PC-9 (cell line): ENCODE measurements at regions not wholly inside any gene's neighbourhood (a gene's known extent, or its start where the extent isn't known, plus 50 kb on each side); places are given as distances from the start of the nearest gene placed in this dataset.

Experiments used
- BruUV-seq: library from RNA; stranded (reverse); fragments of 400-500 nt; replicated peaks from 2 replicates; lab custom pipeline; 2021; lab: Mats Ljungman, UMichigan
- CTCF ChIA-PET: fragments of 300-600 bp; sonication (Branson Sonifier 250); formaldehyde crosslinking; loops from one replicate; lab custom pipeline; 2022; ENCODE audit warnings: antibody characterized with exemption; lab: Charles Lee
- POLR2A ChIA-PET: fragments of 300-600 bp; sonication (Branson Sonifier 250); formaldehyde crosslinking; loops from one replicate; lab custom pipeline; 2022; ENCODE audit warnings: antibody characterized with exemption; ENCODE audit not compliant: unreplicated experiment; lab: Charles Lee
- DNase-seq, 2 experiments: peaks; one replicate each; pipeline versions ENCODE4 v3.0.0 to v3.0.0-alpha.2; 2015 to 2022; ENCODE audit warnings: mixed read lengths in 1 of 2
- H2AFZ ChIP-seq: fragments of 200-600 bp; sonication (generic); 2 replicates; pipeline ENCODE4 v1.8.1; 2017; ENCODE audit warnings: antibody characterized with exemption
- H3F3A ChIP-seq: fragments of 200-600 bp; sonication (generic); 2 replicates; pipeline ENCODE4 v1.8.1; 2017; ENCODE audit warnings: antibody characterized with exemption, mild to moderate bottlenecking, low read depth; ENCODE audit not compliant: insufficient read depth
- H3K27ac ChIP-seq: fragments of 200-600 bp; sonication (generic); 2 replicates; pipeline ENCODE4 v1.6.1; 2016; ENCODE audit warnings: mixed run types
- H3K27me3 ChIP-seq: fragments of 200-600 bp; sonication (generic); 2 replicates; pipeline ENCODE4 v1.6.1; 2016; ENCODE audit warnings: low read depth, mixed run types; ENCODE audit not compliant: insufficient read depth
- H3K36me3 ChIP-seq: fragments of 200-600 bp; sonication (generic); 2 replicates; pipeline ENCODE4 v1.6.1; 2016; ENCODE audit warnings: low read depth, mixed run types
- H3K4me1 ChIP-seq: fragments of 200-600 bp; sonication (generic); replicated peaks from 2 replicates; pipeline ENCODE4 v1.6.1; 2016; ENCODE audit warnings: mixed run types; ENCODE audit not compliant: insufficient read depth
- H3K4me2 ChIP-seq: fragments of 200-600 bp; sonication (generic); 2 replicates; pipeline ENCODE4 v1.6.1; 2017; ENCODE audit warnings: mixed run types
- H3K4me3 ChIP-seq: fragments of 200-600 bp; sonication (generic); 2 replicates; pipeline ENCODE4 v1.6.1; 2016; ENCODE audit warnings: mixed run types
- H3K79me2 ChIP-seq: fragments of 200-600 bp; sonication (generic); 2 replicates; pipeline ENCODE4 v1.6.1; 2017; ENCODE audit warnings: low read depth, mixed run types
- H3K9me2 ChIP-seq: fragments of 200-600 bp; sonication (generic); 2 replicates; pipeline ENCODE4 v1.8.1; 2017; ENCODE audit warnings: mild to moderate bottlenecking; ENCODE audit not compliant: insufficient read depth
- H3K9me3 ChIP-seq: fragments of 200-600 bp; sonication (generic); 2 replicates; pipeline ENCODE4 v1.8.1; 2016; ENCODE audit warnings: low read depth; ENCODE audit not compliant: insufficient read depth
- H4K20me1 ChIP-seq: fragments of 200-600 bp; sonication (generic); 2 replicates; pipeline ENCODE4 v1.8.1; 2017; ENCODE audit not compliant: insufficient read depth
- EZH2 ChIP-seq: fragments of 200-600 bp; sonication (generic); IDR thresholded peaks from 2 replicates; pipeline ENCODE4 v1.8.0; 2017; ENCODE audit warnings: antibody characterized with exemption, low read depth
- intact Hi-C: fragments of 100-400 bp; cut with micrococcal nuclease; formaldehyde crosslinking; loops from one replicate; pipeline ENCODE4 v1.10.0; 2022; ENCODE audit not compliant: unreplicated experiment
- TF ChIP-seq, protein P1 (sequence below): fragments of 200-600 bp; sonication (generic); conservative IDR thresholded peaks from 2 replicates; pipeline ENCODE4 v1.6.1; 2017; ENCODE audit warnings: mixed run types, antibody characterized with exemption, mild to moderate bottlenecking, moderate library complexity

DNA sequence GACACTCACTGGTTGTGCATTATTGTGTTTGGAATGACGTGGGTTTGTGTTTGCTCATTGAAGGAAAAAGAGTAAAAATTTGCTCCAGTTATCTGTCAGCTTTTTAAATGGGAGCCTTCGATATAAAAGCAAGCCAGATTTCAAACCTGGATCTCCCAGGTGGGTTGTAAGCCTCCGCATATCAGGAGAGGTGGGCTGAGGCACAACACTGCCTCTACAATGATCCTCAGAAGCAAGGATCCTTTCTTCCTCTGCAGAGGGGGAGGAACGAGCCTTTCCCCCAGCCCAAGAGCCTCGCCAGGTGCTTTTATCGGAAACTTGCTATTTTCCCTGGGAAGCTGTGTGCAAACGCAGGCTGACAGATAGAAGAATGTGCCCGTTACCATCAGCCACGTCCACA is 331.0 kb upstream of the MGMT start:
- H3K4me1 ChIP-seq = no peaks in the 10 kb centered on the region
- no peaks in the 10 kb centered on the region for H4K20me1 ChIP-seq
- no TSS peak for BruUV-seq
- no peaks in the 10 kb centered on the region for H3F3A ChIP-seq
- no peaks in the 10 kb centered on the region for H3K9me3 ChIP-seq
- POLR2A ChIA-PET = no interaction called here
- no peaks in the 10 kb centered on the region for H3K79me2 ChIP-seq
- H3K9me2 ChIP-seq = no peaks in the 10 kb centered on the region
- no peak overlapping the region for H3K27ac ChIP-seq
- CTCF ChIA-PET = no interaction called here
- H3K4me2 ChIP-seq = no peak overlapping the region
- no peaks in the 10 kb centered on the region for H3K36me3 ChIP-seq
- H3K4me3 ChIP-seq = no peak overlapping the region
- no peak for DNase-seq
- no peak overlapping the region for H2AFZ ChIP-seq
- intact Hi-C loops = no loop called here
- TF ChIP-seq EZH2 = no peak
- TF ChIP-seq, protein P1, sequence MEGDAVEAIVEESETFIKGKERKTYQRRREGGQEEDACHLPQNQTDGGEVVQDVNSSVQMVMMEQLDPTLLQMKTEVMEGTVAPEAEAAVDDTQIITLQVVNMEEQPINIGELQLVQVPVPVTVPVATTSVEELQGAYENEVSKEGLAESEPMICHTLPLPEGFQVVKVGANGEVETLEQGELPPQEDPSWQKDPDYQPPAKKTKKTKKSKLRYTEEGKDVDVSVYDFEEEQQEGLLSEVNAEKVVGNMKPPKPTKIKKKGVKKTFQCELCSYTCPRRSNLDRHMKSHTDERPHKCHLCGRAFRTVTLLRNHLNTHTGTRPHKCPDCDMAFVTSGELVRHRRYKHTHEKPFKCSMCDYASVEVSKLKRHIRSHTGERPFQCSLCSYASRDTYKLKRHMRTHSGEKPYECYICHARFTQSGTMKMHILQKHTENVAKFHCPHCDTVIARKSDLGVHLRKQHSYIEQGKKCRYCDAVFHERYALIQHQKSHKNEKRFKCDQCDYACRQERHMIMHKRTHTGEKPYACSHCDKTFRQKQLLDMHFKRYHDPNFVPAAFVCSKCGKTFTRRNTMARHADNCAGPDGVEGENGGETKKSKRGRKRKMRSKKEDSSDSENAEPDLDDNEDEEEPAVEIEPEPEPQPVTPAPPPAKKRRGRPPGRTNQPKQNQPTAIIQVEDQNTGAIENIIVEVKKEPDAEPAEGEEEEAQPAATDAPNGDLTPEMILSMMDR = no peak
- peaks cover 51% of the 10 kb centered on the region for H3K27me3 ChIP-seq

DNA sequence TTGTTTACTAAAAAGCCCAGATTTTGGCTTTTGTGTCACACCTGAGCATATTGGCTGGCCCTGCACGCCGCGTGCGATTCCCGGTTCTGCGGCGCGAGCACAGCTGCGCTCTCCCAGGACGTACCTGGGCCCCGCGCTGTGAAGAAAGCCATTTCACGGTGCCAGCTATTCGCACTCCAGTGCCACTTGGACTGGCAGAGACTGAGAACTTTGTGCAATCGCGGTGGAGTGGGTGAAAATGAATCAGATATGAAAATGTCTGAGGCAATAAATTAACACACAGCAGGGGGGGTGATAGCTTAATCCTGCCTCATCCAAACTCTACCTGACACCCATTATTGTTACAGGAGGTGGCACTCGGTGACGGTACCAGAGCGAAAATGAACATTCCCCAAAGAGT is 330.1 kb upstream of the MGMT start:
- Histone ChIP-seq H3K27me3 (peaks cover 56% of the 10 kb centered on the region), H3K36me3 (no peaks in the 10 kb centered on the region), H3K4me3 (no peak overlapping the region), H3K4me2 (no peak overlapping the region), H3K9me2 (no peaks in the 10 kb centered on the region), H3K4me1 (no peaks in the 10 kb centered on the region), H2AFZ (no peak overlapping the region), H4K20me1 (no peaks in the 10 kb centered on the region), H3K27ac (no peak overlapping the region), H3K9me3 (no peaks in the 10 kb centered on the region), H3F3A (no peaks in the 10 kb centered on the region), H3K79me2 (no peaks in the 10 kb centered on the region)
- DNase-seq = no peak
- no peak for TF ChIP-seq EZH2
- TF ChIP-seq, protein P1 = no peak
- BruUV-seq = no TSS peak
- ChIA-PET POLR2A (no interaction called here), CTCF (no interaction called here)
- intact Hi-C loops = no loop called here

DNA sequence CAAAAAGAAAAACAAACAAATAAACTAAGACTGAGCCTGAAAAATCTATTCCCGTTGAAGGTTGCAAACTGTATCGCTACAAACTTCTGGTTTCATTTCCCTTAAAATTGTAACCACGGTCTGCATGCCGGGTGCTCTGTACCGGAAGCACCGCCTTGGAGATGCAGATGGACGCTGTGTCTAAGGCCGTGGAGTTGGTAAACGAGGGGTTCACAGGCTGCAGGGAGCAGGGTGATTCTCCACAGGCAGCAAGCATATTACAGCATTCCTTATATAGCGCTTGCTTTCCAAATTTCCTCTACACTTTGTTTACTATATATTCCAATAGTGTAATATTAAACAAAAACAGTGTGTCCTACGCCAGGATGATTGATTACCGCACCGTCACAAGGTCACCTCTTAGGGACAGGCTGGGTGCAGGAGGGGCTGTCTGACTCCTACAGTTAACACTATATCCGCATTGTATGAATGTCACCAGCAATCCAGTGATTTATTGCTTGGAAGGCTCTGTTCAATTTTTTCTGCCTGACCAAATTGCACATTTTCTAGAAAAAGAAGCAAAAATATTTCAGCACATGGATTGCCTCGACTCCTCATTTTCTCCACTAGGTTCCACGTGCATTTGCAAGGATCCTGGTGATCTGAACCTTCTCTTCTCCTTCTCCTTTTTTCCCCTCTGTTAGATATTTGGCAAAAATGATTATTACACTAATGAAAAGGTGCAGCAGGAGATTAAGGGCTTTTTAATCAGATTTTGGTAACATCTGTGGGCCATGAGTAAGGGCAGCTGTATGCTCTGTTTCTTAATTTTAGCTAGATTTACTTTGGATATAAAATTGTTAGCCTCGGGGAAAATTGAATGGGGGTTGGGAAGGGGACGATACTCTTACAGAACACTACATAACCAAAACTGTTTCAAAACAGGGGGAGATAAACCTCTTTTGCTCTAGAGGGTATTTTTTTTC is 325.8 kb upstream of the MGMT start:
- H3K79me2 ChIP-seq = no peaks in the 10 kb centered on the region
- intact Hi-C loops = no loop called here
- H2AFZ ChIP-seq = no peak overlapping the region
- no peaks in the 10 kb centered on the region for H3K4me1 ChIP-seq
- no peak overlapping the region for H3K4me2 ChIP-seq
- POLR2A ChIA-PET = no interaction called here
- CTCF ChIA-PET = no interaction called here
- H4K20me1 ChIP-seq = no peaks in the 10 kb centered on the region
- no peak overlapping the region for H3K27ac ChIP-seq
- no peaks in the 10 kb centered on the region for H3K9me3 ChIP-seq
- no peaks in the 10 kb centered on the region for H3K36me3 ChIP-seq
- peaks cover 36% of the 10 kb centered on the region for H3K27me3 ChIP-seq
- no peak overlapping the region for H3K4me3 ChIP-seq
- no peak for DNase-seq
- no peaks in the 10 kb centered on the region for H3K9me2 ChIP-seq
- no TSS peak for BruUV-seq
- no peaks in the 10 kb centered on the region for H3F3A ChIP-seq
- no peak for TF ChIP-seq EZH2
- TF ChIP-seq, protein P1 = no peak
